ENCODE measurements at regions not wholly inside any gene's neighbourhood (a gene's known extent, or its start where the extent isn't known, plus 50 kb on each side); places are given as distances from the start of the nearest gene placed in this dataset.

DNA sequence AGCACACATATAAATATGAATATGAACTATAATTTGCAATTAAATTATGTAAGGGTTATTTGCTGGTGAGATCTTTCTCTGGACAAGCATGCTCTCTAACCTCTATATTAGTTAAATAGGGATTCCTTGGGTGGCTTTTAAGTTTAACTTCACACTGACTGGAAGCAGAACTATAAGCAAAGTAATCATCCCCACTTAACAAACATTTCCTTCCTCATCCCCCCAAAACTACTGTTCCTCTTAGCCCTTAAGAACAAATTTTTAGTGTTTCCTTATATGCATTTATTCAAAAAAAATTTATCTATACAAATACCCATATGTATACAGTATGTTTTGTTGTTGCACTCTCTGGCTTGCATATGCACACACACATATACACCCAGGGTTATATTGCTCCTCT lies 512.1 kb upstream of the MEF2C start:
- Histone ChIP-seq H3K9me3 (no peaks in the 10 kb centered on the region), H3K4me3 (ENCODE audit: low read depth in 1 of 2, low read length in 1 of 2) (peak overlapping the region in 1 of 2 experiments; percentile 31), H3K4me1 (ENCODE audit: control insufficient read depth in 1 of 2, insufficient read depth in 1 of 2, low read depth in 1 of 2, low read length in 1 of 2) (peaks cover 40 to 44% of the 10 kb centered on the region in 2 experiments), H3K27me3 (no peaks in the 10 kb centered on the region), H3K36me3 (no peaks in the 10 kb centered on the region), H3K27ac (peak overlapping the region; percentile 99)
- TF ChIP-seq, protein P1, sequence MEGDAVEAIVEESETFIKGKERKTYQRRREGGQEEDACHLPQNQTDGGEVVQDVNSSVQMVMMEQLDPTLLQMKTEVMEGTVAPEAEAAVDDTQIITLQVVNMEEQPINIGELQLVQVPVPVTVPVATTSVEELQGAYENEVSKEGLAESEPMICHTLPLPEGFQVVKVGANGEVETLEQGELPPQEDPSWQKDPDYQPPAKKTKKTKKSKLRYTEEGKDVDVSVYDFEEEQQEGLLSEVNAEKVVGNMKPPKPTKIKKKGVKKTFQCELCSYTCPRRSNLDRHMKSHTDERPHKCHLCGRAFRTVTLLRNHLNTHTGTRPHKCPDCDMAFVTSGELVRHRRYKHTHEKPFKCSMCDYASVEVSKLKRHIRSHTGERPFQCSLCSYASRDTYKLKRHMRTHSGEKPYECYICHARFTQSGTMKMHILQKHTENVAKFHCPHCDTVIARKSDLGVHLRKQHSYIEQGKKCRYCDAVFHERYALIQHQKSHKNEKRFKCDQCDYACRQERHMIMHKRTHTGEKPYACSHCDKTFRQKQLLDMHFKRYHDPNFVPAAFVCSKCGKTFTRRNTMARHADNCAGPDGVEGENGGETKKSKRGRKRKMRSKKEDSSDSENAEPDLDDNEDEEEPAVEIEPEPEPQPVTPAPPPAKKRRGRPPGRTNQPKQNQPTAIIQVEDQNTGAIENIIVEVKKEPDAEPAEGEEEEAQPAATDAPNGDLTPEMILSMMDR (IDR thresholded peaks at IDR 0.05), result no peak

DNA sequence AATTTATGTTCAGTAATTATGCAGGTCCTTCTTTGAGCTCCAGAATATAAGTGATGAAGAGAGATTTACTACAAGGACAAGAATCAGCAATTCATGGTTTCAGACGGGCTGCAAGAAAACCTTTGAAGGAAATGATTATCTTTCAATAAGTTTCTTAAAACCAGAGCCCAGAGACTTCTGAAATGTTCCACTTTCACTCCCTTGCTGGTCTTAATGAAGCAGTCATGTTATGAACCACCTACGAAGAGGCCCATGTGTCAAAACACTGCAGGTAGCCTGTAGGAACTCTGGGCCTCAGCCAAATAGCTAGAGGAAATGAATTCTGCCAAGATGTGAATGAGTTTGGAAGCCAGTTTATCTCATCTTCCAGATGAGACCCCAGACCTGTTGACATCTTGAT lies 505.9 kb upstream of the MEF2C start:
- H3K4me3 ChIP-seq (ENCODE audit: low read depth in 1 of 2, low read length in 1 of 2), result no peak overlapping the region
- TF ChIP-seq, protein P1 (IDR thresholded peaks at IDR 0.05), result no peak
- H3K4me1 ChIP-seq (ENCODE audit: control insufficient read depth in 1 of 2, insufficient read depth in 1 of 2, low read depth in 1 of 2, low read length in 1 of 2), result peaks cover under 1% of the 10 kb centered on the region in 2 experiments
- no peaks in the 10 kb centered on the region for H3K27me3 ChIP-seq
- H3K9me3 ChIP-seq, result no peaks in the 10 kb centered on the region
- H3K36me3 ChIP-seq, result no peaks in the 10 kb centered on the region
- no peak overlapping the region for H3K27ac ChIP-seq

DNA sequence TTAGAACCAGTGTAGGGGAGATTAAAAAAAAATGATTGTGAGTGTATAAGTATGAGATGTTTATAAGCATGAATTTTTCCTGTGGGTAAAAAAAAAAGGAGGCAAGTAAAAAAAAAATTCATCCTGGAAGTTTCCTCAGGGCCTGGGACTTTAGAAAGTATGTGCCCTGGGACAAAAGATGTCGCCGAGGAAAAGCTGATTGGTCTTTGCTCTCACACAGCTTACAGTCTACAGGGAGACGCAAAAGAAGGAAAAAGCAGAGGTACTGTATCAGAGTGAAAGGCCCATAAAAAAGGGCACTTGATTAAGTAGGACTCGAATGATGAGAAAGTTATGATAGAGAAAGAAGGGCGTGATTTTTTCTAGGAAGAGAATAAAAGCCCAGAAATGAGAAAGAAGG lies 501.4 kb upstream of the MEF2C start:
- Histone ChIP-seq H3K9me3 (no peaks in the 10 kb centered on the region), H3K36me3 (no peaks in the 10 kb centered on the region), H3K27ac (no peak overlapping the region), H3K4me1 (ENCODE audit: control insufficient read depth in 1 of 2, insufficient read depth in 1 of 2, low read depth in 1 of 2, low read length in 1 of 2) (no peaks in the 10 kb centered on the region), H3K4me3 (ENCODE audit: low read depth in 1 of 2, low read length in 1 of 2) (no peak overlapping the region), H3K27me3 (no peaks in the 10 kb centered on the region)
- TF ChIP-seq, protein P1 (IDR thresholded peaks at IDR 0.05), result no peak

DNA sequence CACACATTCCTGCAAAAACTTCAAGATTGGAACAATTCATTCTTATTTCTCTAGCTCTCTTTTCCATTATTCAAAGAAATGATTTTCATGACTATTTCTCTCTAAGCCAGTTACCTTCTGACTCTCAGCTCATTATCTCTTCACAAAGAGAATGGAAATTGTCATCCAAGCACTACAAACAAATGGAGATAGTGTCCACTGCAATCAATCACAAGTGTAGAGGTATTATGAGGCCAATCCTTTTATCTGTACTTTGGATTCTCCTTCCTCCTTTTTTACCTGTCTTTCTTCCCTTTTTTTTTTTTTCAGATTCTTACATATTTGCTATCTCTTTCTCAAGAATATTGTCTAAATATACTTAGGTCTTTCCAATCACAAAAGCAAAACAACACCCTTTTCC lies 497.7 kb upstream of the MEF2C start:
- no peak overlapping the region for H3K27ac ChIP-seq
- H3K9me3 ChIP-seq, result no peaks in the 10 kb centered on the region
- H3K4me3 ChIP-seq (ENCODE audit: low read depth in 1 of 2, low read length in 1 of 2), result no peak overlapping the region
- H3K27me3 ChIP-seq, result no peaks in the 10 kb centered on the region
- H3K36me3 ChIP-seq, result no peaks in the 10 kb centered on the region
- TF ChIP-seq, protein P1 (IDR thresholded peaks at IDR 0.05), result no peak
- no peaks in the 10 kb centered on the region for H3K4me1 ChIP-seq (ENCODE audit: control insufficient read depth in 1 of 2, insufficient read depth in 1 of 2, low read depth in 1 of 2, low read length in 1 of 2)

DNA sequence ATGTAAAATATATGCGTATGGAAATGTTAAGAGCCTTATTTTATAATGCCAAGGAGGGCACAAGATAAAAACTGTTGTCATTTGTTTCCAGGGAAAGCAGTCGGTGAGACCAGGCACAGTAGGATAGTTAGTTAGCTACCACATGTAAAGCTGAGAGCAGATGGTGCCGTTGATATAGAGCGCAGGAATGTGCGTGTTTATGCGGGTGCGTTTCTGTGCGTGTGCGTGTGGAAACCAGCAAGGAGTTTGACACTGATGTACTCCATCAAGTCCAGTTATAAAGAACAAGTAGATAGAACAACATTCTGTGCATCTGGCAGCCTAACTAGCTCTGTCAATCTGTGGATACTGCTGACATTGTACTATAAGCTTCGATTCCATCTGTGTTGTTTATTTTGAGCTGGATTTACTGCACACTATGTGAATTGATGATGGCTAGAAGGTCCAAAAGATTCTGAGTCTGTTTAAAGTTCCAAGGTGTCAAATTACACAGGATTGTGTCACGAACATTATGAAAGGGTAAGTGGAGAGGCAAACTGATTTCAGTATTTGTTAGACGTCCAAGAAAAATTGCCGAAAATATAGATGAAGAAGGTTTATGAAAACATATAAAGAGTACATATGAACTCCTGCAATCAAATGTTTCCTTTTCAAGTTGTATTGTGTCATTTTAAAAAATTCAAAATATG lies 494.9 kb upstream of the MEF2C start:
- Histone ChIP-seq H3K9me3 (no peaks in the 10 kb centered on the region), H3K27ac (no peak overlapping the region), H3K4me1 (ENCODE audit: control insufficient read depth in 1 of 2, insufficient read depth in 1 of 2, low read depth in 1 of 2, low read length in 1 of 2) (no peaks in the 10 kb centered on the region), H3K36me3 (no peaks in the 10 kb centered on the region), H3K27me3 (no peaks in the 10 kb centered on the region), H3K4me3 (ENCODE audit: low read depth in 1 of 2, low read length in 1 of 2) (no peak overlapping the region)
- TF ChIP-seq, protein P1 (IDR thresholded peaks at IDR 0.05), result no peak

All from neutrophil (primary cell).